HG02973 (cell line): ENCODE measurements at regions not wholly inside any gene's neighbourhood (a gene's known extent, or its start where the extent isn't known, plus 50 kb on each side); places are given as distances from the start of the nearest gene placed in this dataset.

Source experiments
- ATAC-seq: cut with Tn5 transposase; IDR thresholded peaks from one replicate; pipeline ENCODE4 v1.9.1; 2021; ENCODE audit warnings: moderate library complexity; ENCODE audit not compliant: unreplicated experiment

DNA sequence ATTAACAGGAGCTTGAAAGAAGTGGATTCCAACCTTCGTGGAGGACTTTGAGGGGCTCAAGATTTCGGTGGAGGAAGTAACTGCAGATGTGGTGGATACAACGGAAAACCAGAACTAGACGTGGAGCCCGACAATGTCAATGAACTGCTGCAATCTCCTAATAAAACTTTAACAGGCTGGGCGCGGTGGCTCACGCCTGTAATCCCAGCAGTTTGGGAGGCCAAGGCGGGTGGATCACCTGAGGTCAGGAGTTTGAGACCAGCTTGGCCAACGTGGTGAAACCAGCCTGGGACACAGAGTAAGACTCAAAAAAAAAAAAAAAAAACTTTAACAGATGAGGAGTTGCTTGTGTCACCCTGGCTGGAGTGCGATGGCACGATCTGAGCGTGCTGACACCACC is 477.8 kb upstream of the MKI67 start:
- ATAC-seq = no peak

- ATAC-seq = no peak
These were observed 479.0 kb upstream of the MKI67 start for GRCh38 chr10:128605180-128605579.

GRCh38 chr10:128606055-128606454 is 479.8 kb upstream of the MKI67 start:
- no peak for ATAC-seq

DNA sequence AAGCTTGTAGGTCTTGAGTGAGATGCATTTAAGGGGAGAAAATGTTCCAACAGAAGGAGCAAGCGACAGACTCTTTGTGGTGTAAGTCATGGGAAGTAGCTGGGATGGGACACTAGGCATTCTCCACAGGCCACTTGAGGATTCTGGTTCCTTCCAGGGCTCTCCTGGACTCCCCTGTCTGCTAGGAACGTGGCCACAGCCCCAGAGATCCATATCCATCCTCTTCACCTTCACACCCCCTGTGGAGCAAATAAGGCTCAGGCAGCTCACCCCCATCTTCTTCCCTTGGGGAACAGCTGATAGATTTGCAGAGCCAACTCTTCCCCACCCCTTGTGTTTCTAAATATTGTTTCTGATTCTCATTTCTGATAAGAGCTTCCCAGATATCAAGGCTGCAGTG is 482.6 kb upstream of the MKI67 start:
- ATAC-seq = no peak

DNA sequence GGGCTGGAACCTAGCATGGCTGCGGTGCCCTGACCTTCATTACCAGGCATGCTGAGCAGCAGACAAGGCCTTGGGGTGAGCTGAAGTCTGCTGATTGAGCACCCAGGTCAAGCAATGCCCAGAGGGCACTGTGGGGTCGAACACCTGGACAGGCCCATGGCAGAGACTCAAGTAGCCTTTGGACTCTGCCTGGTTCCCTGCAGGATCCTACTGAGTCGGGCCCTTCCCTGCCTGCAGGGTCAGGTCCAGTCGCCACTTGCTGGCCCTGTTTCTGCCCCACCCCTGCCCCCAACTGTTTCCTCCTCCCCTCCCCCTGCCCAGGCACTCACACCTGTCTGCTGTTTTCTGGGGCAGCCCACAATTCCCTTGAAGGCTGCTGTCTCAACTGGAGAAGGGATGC is 483.2 kb upstream of the MKI67 start:
- no peak for ATAC-seq

- ATAC-seq = no peak
These were observed 483.9 kb upstream of the MKI67 start for GRCh38 chr10:128610113-128610512.

DNA sequence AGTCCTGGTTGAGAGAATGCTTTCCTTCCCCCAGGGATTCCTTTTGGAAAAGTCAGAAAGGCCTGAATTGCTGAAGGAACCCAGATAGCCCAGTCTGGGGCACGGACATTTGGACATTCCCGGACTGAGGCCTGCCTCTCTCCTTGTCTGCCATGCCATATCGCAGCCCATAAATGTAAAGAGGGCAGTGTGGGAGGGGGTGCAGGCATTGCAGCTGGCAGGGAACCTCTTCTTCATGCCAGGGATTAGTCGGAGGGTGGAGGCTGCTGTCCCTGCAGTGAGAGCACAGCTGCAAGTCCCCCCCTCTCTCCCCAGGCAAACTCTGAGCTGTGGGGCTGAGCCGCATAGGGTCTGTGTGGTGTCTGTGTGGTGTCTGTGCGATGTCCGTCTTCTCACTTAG is 486.0 kb upstream of the MKI67 start:
- no peak for ATAC-seq

DNA sequence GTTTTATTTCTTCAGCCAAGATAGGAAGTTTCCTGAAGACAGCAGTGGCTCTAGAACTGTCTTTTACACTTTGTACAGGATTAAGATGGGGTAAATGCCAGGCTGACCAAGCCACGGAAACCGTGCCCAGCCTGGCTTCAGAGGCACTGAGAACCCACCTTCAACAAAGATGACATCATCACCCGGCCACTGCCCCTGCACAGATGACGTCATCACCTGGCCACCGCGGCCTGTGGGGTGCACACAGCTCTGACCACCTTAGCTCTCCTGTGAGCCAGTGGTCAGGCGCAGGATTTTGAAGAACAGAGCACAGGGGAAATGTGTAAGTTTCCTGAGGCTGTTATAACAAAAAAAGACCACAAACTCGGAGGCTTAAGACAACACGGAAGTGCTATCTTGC is 486.4 kb upstream of the MKI67 start:
- ATAC-seq = no peak

DNA sequence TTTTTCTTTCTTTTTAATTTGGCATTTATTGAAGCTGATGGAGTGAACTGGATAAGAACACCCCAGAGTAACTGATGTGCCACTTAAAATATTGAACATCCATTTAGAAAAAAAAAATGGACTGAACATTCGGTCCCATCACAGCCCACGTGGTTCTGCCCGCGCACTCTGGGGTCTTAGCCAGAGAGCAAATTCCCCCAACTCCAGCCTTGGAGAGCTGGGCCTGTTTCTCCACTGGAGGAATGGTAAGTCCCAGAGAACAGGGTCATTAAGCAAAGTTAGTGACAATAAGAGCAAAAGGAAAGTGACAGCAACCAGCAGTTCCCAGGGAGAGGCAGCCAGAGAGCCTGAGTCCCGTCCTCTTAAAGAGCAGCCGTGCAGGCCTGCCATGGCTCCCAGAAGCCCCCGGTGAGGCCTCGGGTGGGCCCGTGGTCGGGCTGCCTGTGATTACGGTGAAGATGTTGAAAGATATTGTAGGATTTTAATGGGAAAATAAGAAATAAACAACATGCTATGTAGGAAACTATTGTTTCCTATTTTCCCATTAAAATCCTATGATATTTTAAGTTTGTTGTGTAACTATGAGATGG is 487.9 kb upstream of the MKI67 start:
- no peak for ATAC-seq

DNA sequence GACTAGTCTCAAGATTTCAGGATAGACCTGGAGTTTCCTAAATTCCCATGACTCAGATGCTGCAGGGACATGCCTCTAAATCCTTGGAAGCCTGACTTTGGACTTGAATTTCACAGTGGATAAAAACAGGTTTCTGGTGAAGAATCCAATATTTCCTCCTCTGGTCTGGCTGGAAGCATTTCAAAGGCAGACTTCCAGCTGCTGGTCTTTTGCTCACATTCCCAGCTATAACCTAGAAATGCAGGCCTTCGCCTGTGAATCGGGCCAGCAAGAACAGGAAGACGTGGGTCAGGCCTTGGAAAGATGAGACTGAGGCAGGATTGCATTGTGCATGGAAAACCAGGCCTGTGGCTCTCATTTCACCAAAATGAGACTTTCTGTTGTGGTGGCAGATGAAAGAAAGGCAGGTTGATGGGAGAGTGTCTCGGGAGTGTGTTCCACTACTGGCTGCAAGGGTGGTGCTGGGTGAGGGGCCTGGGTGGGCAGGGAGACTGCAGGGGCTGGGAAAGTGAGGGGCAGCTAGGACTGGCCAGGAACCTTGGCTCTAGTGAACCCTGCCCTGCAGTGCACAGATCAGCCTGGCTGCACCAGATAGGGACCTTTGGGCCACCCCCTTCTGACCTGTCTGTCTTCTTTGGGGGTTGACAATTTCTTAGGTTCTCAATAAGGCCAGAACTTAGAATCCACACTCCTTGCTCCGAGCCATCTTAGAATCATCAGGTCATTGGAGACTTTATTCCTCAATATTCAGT is 488.8 kb upstream of the MKI67 start:
- no peak for ATAC-seq

- ATAC-seq = no peak
These were observed 491.3 kb upstream of the MKI67 start for GRCh38 chr10:128617532-128617931.

GRCh38 chr10:128622706-128623105 is 496.5 kb upstream of the MKI67 start:
- ATAC-seq = no peak

DNA sequence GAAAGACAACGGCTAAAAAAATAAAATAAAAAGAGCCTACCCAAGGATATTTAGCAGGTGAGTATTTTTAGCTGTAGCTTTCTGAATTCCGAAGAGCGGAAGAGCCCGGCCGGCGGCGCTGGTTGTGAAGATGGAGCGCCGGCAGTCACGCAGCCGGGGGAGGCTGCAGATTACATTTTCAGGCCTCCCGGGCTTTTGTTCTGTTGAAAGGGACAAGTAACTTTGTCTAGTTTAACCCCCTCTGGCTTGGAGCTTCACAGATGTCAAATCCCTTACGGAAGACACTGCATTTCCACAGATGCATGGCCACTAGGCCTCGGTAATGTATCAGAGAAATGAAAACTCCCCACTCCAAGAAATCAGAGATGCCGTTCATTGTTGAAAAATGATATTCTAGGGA is 497.6 kb upstream of the MKI67 start:
- ATAC-seq = no peak

GRCh38 chr10:128624656-128625530 is 498.7 kb upstream of the MKI67 start:
- no peak for ATAC-seq

DNA sequence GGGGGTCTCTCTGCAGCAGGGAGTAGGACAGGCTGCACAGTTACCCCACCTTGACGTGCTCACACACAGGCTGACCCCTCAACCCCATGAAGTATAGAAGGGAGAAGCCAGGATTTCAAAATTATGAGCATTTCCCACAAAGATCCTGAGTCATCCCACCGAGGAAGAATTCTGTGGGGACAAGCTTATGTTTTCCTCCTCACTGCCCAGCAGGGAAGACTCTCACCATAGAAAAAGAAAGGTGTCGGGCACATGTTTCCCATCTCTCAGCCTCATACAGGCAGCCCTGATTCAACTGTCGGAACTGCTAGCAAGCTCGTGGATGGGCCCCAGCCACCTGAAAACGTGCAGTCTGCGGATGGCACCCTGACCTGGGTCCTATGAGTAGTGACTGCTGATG is 499.7 kb upstream of the MKI67 start:
- ATAC-seq = no peak

GRCh38 chr10:128626397-128627000 is 500.3 kb upstream of the MKI67 start:
- no peak for ATAC-seq

GRCh38 chr10:128627811-128628210 is 501.6 kb upstream of the MKI67 start:
- ATAC-seq = no peak

- no peak for ATAC-seq
These were observed 502.0 kb upstream of the MKI67 start for GRCh38 chr10:128628252-128628651.

- ATAC-seq = no peak
These were observed 503.2 kb upstream of the MKI67 start for GRCh38 chr10:128629111-128630096.

- ATAC-seq = no peak
These were observed 504.6 kb upstream of the MKI67 start for GRCh38 chr10:128630787-128631252.
